K562 (cell line): ENCODE measurements at regions not wholly inside any gene's neighbourhood (a gene's known extent, or its start where the extent isn't known, plus 50 kb on each side); places are given as distances from the start of the nearest gene placed in this dataset.

ENCODE experiments used
- DNMT1 ChIP-seq: fragments of 450-650 bp; IDR thresholded peaks from 2 replicates; pipeline ENCODE4 v1.6.1; 2016; ENCODE audit warnings: antibody characterized with exemption, mild to moderate bottlenecking
- EZH2 ChIP-seq: IDR thresholded peaks from 2 replicates; pipeline ENCODE4 v1.6.1; 2012; ENCODE audit warnings: low read depth, mild to moderate bottlenecking, inconsistent platforms, low read length, borderline replicate concordance
- NFATC3 ChIP-seq: fragments of 450-650 bp; IDR thresholded peaks from 2 replicates; pipeline ENCODE4 v1.6.1; 2017; ENCODE audit warnings: mild to moderate bottlenecking
- REST ChIP-seq, 2 experiments: fragments of 450-650 bp; formaldehyde crosslinking in 1 of 2; IDR thresholded peaks; 2 replicates each; pipeline versions ENCODE4 v1.4.0 to v1.6.1; 2014 to 2020; ENCODE audit warnings: mild to moderate bottlenecking in 2 of 2, borderline replicate concordance in 1 of 2, low read depth in 1 of 2
- TBP ChIP-seq: optimal IDR thresholded peaks from 2 replicates; pipeline ENCODE3; 2011; ENCODE audit warnings: low read depth, low read length, improper control_type of control experiment
- TF ChIP-seq, protein P1 (sequence below), 3 experiments: IDR thresholded peaks in 2 of 3; conservative IDR thresholded peaks in 1 of 3; 2 replicates each; pipeline ENCODE4 v1.5.1; 2011 to 2012; ENCODE audit warnings: low read length in 3 of 3, mild to moderate bottlenecking in 3 of 3, control low read depth in 2 of 3, improper control_type of control experiment in 1 of 3, inconsistent platforms in 1 of 3, low read depth in 1 of 3, mixed read lengths in 1 of 3, moderate library complexity in 1 of 3; ENCODE audit not compliant: insufficient read depth in 2 of 3

DNA sequence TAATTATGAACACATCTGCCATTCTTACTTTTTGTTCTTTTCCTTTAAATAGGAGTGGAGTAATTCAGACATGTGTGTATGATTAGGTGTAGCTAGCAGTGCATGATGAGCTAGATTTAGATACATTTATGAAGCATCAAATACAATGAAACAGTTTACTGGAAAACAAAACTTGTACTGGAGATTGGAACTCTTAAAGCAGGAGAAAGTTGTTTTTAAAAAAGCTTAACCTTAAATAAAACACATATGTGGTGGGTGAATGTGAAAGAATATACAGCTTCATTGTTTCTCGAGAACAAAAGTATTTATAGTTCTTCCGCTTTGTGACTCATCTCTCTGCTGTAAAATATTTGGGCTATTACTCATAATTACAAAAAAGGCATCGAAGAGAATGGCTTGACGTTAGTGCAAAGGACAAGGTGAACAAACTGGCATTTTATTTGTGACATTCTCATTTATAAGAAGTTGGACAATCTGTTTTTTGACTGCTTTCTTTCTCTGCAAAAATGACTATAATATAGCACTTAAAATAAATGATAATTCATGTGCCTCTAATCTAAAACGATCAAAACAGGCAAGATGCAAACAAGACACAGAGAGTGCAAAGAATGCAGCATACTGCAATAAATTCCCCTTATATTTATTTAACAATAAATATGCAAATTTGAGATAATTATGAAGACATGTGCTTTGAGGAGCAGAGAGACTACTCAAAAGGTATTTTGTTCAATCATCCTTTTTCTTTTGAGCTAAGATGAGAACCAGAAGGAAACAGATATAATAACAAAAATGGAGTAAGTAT is 478.8 kb downstream of the CETN3 start:
- TF ChIP-seq DNMT1 (no peak), REST (IDR thresholded peaks at IDR 0.05; ENCODE audit: borderline replicate concordance) (no peak), REST (CRISPR knock-in tag; IDR thresholded peaks at IDR 0.05; ENCODE audit: low read depth) (no peak), NFATC3 (no peak), TBP (no peak), EZH2 (no peak)
- TF ChIP-seq, protein P1, sequence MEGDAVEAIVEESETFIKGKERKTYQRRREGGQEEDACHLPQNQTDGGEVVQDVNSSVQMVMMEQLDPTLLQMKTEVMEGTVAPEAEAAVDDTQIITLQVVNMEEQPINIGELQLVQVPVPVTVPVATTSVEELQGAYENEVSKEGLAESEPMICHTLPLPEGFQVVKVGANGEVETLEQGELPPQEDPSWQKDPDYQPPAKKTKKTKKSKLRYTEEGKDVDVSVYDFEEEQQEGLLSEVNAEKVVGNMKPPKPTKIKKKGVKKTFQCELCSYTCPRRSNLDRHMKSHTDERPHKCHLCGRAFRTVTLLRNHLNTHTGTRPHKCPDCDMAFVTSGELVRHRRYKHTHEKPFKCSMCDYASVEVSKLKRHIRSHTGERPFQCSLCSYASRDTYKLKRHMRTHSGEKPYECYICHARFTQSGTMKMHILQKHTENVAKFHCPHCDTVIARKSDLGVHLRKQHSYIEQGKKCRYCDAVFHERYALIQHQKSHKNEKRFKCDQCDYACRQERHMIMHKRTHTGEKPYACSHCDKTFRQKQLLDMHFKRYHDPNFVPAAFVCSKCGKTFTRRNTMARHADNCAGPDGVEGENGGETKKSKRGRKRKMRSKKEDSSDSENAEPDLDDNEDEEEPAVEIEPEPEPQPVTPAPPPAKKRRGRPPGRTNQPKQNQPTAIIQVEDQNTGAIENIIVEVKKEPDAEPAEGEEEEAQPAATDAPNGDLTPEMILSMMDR (IDR thresholded peaks at IDR 0.05 in 2 of 3, conservative IDR thresholded peaks at IDR 0.05 in 1 of 3; ENCODE audit: insufficient read depth in 2 of 3, low read depth in 1 of 3, low read length in 3 of 3): no peak
